Activated CD4-positive, CD25-positive, alpha-beta regulatory T cell (primary cell): ENCODE measurements at regions not wholly inside any gene's neighbourhood (a gene's known extent, or its start where the extent isn't known, plus 50 kb on each side); places are given as distances from the start of the nearest gene placed in this dataset.
"Not testable (repeated sequence)": the region's sequence is repeated elsewhere in the genome, so short reads cannot be mapped to it uniquely, and the experiment has no call there.

ENCODE experiments used
- DNase-seq, 4 experiments: peaks; one replicate each; lab custom pipeline; 2025; lab: John Stamatoyannopoulos, UW

GRCh38 chr14:88983755-88984154 lies 159.3 kb downstream of the TTC8 start:
- no peak for DNase-seq

GRCh38 chr14:88985654-88986053 lies 161.2 kb downstream of the TTC8 start:
- DNase-seq, result no peak

GRCh38 chr14:88986146-88986841 lies 161.8 kb downstream of the TTC8 start:
- DNase-seq, result no peak

- DNase-seq, result not testable (repeated sequence)
Observed at GRCh38 chr14:88986908-88987307, 162.5 kb downstream of the TTC8 start.

GRCh38 chr14:88987516-88987915 lies 163.1 kb downstream of the TTC8 start:
- no peak for DNase-seq

GRCh38 chr14:88989911-88990310 lies 165.5 kb downstream of the TTC8 start:
- no peak for DNase-seq

GRCh38 chr14:88990856-88991255 lies 166.4 kb downstream of the TTC8 start:
- DNase-seq, result no peak

- DNase-seq, result no peak
Observed at GRCh38 chr14:88992011-88992410, 167.6 kb downstream of the TTC8 start.

- no peak for DNase-seq
Observed at GRCh38 chr14:88993946-88994345, 169.5 kb downstream of the TTC8 start.

- no peak for DNase-seq
Observed at GRCh38 chr14:88995437-88996198, 171.2 kb downstream of the TTC8 start.

GRCh38 chr14:88998027-88998426 lies 173.6 kb downstream of the TTC8 start:
- no peak for DNase-seq

- no peak for DNase-seq
Observed at GRCh38 chr14:88999137-88999536, 174.7 kb downstream of the TTC8 start.

- peak in 1 of 4 experiments; percentile 2 for DNase-seq
Observed at GRCh38 chr14:89000007-89000942, 175.8 kb downstream of the TTC8 start.

GRCh38 chr14:89004166-89004565 lies 179.7 kb downstream of the TTC8 start:
- DNase-seq, result no peak

GRCh38 chr14:89007906-89008305 lies 183.5 kb downstream of the TTC8 start:
- no peak for DNase-seq

- no peak for DNase-seq
Observed at GRCh38 chr14:89011355-89012281, 187.2 kb downstream of the TTC8 start.

GRCh38 chr14:89012282-89013097 lies 188.0 kb downstream of the TTC8 start:
- no peak for DNase-seq

- no peak for DNase-seq
Observed at GRCh38 chr14:89013098-89013504, 188.7 kb downstream of the TTC8 start.

GRCh38 chr14:89013698-89014568 lies 189.5 kb downstream of the TTC8 start:
- no peak for DNase-seq

GRCh38 chr14:89014569-89014850 lies 190.1 kb downstream of the TTC8 start:
- DNase-seq, result no peak
